Fibroblast of villous mesenchyme (primary cell): ENCODE measurements at regions not wholly inside any gene's neighbourhood (a gene's known extent, or its start where the extent isn't known, plus 50 kb on each side); places are given as distances from the start of the nearest gene placed in this dataset.

ENCODE experiments used
- DNase-seq: peaks from one replicate; pipeline ENCODE4 v3.0.0-alpha.2; 2010; ENCODE audit warnings: low read depth
- H3K4me3 ChIP-seq: 2 replicates; pipeline ENCODE4 v1.5.1; 2011; ENCODE audit warnings: low read depth, mild to moderate bottlenecking, low read length
- CTCF ChIP-seq: IDR thresholded peaks from 2 replicates; pipeline ENCODE4 v1.5.1; 2012; ENCODE audit warnings: low read depth, mild to moderate bottlenecking, low read length; ENCODE audit not compliant: insufficient read depth

DNA sequence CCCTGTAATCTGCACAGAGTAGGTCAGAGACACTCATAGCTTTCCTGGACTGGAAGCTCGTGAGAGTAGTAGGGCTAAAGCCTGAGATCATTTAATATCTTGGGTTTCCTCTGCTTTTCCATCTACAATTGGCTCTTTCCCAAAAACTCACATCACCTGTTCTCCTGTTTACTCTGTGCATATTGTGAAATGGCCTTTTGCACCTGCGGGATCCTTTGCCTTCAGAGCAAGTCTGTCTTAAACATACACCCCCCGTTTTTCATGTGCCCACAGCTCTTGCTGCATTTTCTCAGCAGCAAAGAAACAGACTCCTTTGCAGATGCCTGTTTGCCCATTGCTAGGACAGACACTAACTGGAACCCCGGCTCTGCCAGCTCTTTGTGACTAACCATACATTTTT, 608.3 kb upstream of the PCDH10 start:
- DNase-seq: no peak
- TF ChIP-seq CTCF: no peak
- H3K4me3 ChIP-seq: no peak overlapping the region

GRCh38 chr4:132542228-132542627, 606.9 kb upstream of the PCDH10 start:
- no peak for DNase-seq
- H3K4me3 ChIP-seq: no peak overlapping the region
- TF ChIP-seq CTCF: no peak

- DNase-seq: no peak
- no peak for TF ChIP-seq CTCF
- H3K4me3 ChIP-seq: no peak overlapping the region
Measured at GRCh38 chr4:132548463-132548862, 600.6 kb upstream of the PCDH10 start.

DNA sequence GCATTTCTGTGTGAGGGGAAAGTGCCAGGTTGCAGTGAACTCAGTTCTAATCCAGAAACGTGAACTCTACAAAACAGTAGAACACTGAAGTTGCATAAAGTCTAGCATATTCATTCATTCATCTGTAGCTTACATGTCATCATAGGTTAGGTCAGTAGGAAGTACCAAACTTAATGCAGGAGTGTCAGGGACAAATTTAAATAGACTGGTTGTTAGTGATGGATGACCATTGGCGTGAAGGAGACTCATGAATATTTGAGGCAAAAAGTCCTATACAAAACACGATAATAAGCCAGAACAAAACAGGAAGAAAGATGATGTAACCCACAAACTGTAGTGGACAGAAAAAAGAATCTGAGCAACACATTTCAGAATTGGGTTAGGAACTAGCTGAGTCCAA, 592.8 kb upstream of the PCDH10 start:
- H3K4me3 ChIP-seq: no peak overlapping the region
- DNase-seq: no peak
- TF ChIP-seq CTCF: no peak

DNA sequence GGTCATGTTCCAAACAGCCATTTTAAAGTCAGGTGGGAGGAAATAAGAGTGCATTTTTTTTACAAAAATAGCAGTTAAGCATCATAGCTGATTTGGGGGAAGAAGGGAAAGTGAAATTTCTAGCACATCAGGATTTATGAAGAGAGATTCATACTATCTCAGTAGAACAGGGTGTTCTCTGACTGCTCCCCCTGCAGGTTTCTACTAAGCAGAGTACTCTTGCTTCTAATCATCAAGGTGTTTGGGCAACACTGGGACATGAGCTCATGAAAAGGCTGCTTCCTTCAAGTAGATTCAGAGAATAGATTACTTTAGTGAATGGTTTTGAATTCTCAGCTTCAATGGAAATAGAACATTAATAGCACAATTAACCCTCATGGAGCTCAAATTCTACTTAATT, 591.4 kb upstream of the PCDH10 start:
- H3K4me3 ChIP-seq: no peak overlapping the region
- no peak for DNase-seq
- TF ChIP-seq CTCF: no peak

DNA sequence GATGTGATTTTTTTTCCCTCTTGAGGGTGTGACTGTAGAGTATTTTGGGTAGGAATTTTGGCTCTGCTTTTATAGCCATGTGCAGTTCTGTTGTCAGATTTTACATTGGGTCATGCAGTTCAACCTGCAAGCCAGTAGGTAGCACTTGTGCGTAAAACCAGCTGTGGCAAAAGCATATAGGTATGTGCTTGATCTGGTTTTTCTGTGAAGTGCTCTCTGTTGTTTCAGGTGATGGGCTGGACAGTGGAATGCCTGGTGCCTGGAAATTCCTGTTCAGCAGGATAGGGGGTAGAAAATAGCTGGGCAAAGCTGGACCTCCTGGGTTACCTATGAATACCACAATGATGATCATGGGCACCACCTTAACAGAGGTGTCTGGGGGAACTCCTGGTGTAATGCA, 584.2 kb upstream of the PCDH10 start:
- no peak for TF ChIP-seq CTCF
- H3K4me3 ChIP-seq: no peak overlapping the region

GRCh38 chr4:132565542-132565941, 583.6 kb upstream of the PCDH10 start:
- no peak for TF ChIP-seq CTCF
- H3K4me3 ChIP-seq: no peak overlapping the region
- no peak for DNase-seq

More for the DNA sequence above, 584.2 kb upstream of the PCDH10 start:
- DNase-seq: no peak
